Transverse colon (tissue), 4 donors: ENCODE measurements at regions not wholly inside any gene's neighbourhood (a gene's known extent, or its start where the extent isn't known, plus 50 kb on each side); places are given as distances from the start of the nearest gene placed in this dataset.

Source experiments
- DNase-seq: peaks from one replicate; pipeline ENCODE4 v3.0.0-alpha.2; 2019
- H3K27ac ChIP-seq, 4 donors: fragments of 200-600 bp; sonication (generic); 2 replicates each; pipeline ENCODE4 v1.5.1; 2016 to 2018; ENCODE audit warnings: inconsistent platforms in 4 of 4
- H3K27me3 ChIP-seq: fragments of 200-600 bp; sonication (generic); 2 replicates; pipeline ENCODE4 v1.5.1; 2017; ENCODE audit warnings: inconsistent platforms
- H3K36me3 ChIP-seq, 4 donors: fragments of 200-600 bp; sonication (generic); 2 replicates each; pipeline ENCODE4 v1.5.1; 2017 to 2019; ENCODE audit warnings: inconsistent platforms in 4 of 4
- H3K4me1 ChIP-seq, 4 donors: fragments of 200-600 bp; sonication (generic); 2 replicates each; pipeline ENCODE4 v1.5.1; 2017 to 2020; ENCODE audit warnings: inconsistent platforms in 4 of 4
- H3K4me3 ChIP-seq, 4 donors: fragments of 200-600 bp; sonication (generic); 1 replicate in 1 of 4; 2 replicates in 3 of 4; pipeline versions ENCODE4 v1.5.1 to v1.6.1; 2017 to 2019; ENCODE audit warnings: inconsistent platforms in 4 of 4
- H3K9me3 ChIP-seq, 2 donors: fragments of 200-600 bp; sonication (generic); 2 replicates each; pipeline ENCODE4 v1.5.1; 2017 to 2019; ENCODE audit warnings: inconsistent platforms in 2 of 2
- CTCF ChIP-seq, 5 experiments: fragments of 200-600 bp in 3 of 5; fragments of 450-650 bp in 2 of 5; sonication (generic) in 3 of 5; IDR thresholded peaks; 1 replicate in 2 of 5; 2 replicates in 3 of 5; pipeline ENCODE4 v1.5.1; 2016 to 2017; ENCODE audit warnings: antibody characterized with exemption in 5 of 5, inconsistent platforms in 3 of 5, mild to moderate bottlenecking in 2 of 5, moderate library complexity in 1 of 5
- EP300 ChIP-seq: sonication (generic); formaldehyde crosslinking; IDR thresholded peaks from one replicate; pipeline ENCODE4 v1.6.1; 2017; ENCODE audit warnings: antibody characterized with exemption, low read depth
- POLR2A ChIP-seq: fragments of 450-650 bp; IDR thresholded peaks from one replicate; pipeline ENCODE4 v1.6.1; 2016; ENCODE audit warnings: antibody characterized with exemption, mild to moderate bottlenecking, moderate library complexity
- POLR2AphosphoS5 ChIP-seq, 3 donors: sonication (generic); formaldehyde crosslinking; IDR thresholded peaks; one replicate each; pipeline ENCODE4 v1.6.1; 2016; ENCODE audit warnings: antibody characterized with exemption in 3 of 3
- WGBS, 2 donors: methylation state at CpG; one replicate each; pipeline ENCODE4 v1.1.5; 2018; ENCODE audit warnings: low coverage in 1 of 2; 5-methylcytosine and 5-hydroxymethylcytosine counted together
- in situ Hi-C, 4 donors: fragments of 200-750 bp; cut with MboI; loops; one replicate each; pipeline versions ENCODE4 v1.15.0 to v1.15.1; 2017; ENCODE audit warnings: low sequenced_read_pairs in 3 of 4, low pct_ligation_motif_present in 1 of 4, low pct_unique_long_range_greater_than_20kb in 1 of 4
- intact Hi-C: fragments of 100-400 bp; cut with DNase I; formaldehyde crosslinking; loops from one replicate; pipeline ENCODE4 v1.15.1; 2023; ENCODE audit warnings: low total_unique reads

GRCh38 chr6:9539231-9539755 lies 875.6 kb downstream of the TFAP2A start:
- TF ChIP-seq POLR2AphosphoS5 (IDR thresholded peaks at IDR 0.05): no peak
- no peak for TF ChIP-seq EP300
- no peak for TF ChIP-seq CTCF (IDR thresholded peaks at IDR 0.05)
- TF ChIP-seq POLR2A: no peak
- no peaks in the 10 kb centered on the region for H3K4me1 ChIP-seq
- intact Hi-C loops: no loop called here
- no peak overlapping the region for H3K4me3 ChIP-seq
- H3K36me3 ChIP-seq: no peaks in the 10 kb centered on the region
- 47 to 71% methylated on average over 2 to 4 of the region's 4 CpGs for WGBS, 2 donors
- no peak for DNase-seq
- no peaks in the 10 kb centered on the region for H3K9me3 ChIP-seq
- no peaks in the 10 kb centered on the region for H3K27me3 ChIP-seq
- H3K27ac ChIP-seq: no peak overlapping the region
- in situ Hi-C loops: loop anchor here in 3 of 4 donors (25.0 kb wide), 1 partner anchor 898 kb away; no protein-coding TSS in a partner anchor

GRCh38 chr6:9537381-9537780 lies 877.5 kb downstream of the TFAP2A start:
- no peak overlapping the region for H3K27ac ChIP-seq
- WGBS, 2 donors: 76 to 92% methylated on average over 2 of the region's 2 CpGs
- no peak overlapping the region for H3K4me3 ChIP-seq
- DNase-seq: no peak
- TF ChIP-seq EP300 (no peak), POLR2AphosphoS5 (IDR thresholded peaks at IDR 0.05) (no peak), CTCF (IDR thresholded peaks at IDR 0.05) (no peak), POLR2A (no peak)
- in situ Hi-C loops (loop anchor here in 3 of 4 donors (25.0 kb wide), 1 partner anchor 900 kb away; no protein-coding TSS in a partner anchor), intact Hi-C loops (no loop called here)
- H3K9me3 ChIP-seq: no peaks in the 10 kb centered on the region
- H3K4me1 ChIP-seq: no peaks in the 10 kb centered on the region
- no peaks in the 10 kb centered on the region for H3K27me3 ChIP-seq
- no peaks in the 10 kb centered on the region for H3K36me3 ChIP-seq

- 65 to 71% methylated on average over 2 of the region's 2 CpGs for WGBS, 2 donors
- TF ChIP-seq POLR2AphosphoS5 (IDR thresholded peaks at IDR 0.05) (no peak), EP300 (no peak), POLR2A (no peak), CTCF (IDR thresholded peaks at IDR 0.05) (no peak)
- no peak overlapping the region for H3K27ac ChIP-seq
- no peaks in the 10 kb centered on the region for H3K9me3 ChIP-seq
- in situ Hi-C loops (loop anchor here in 3 of 4 donors (25.0 kb wide), 1 partner anchor 902 kb away; no protein-coding TSS in a partner anchor), intact Hi-C loops (no loop called here)
- H3K4me3 ChIP-seq: no peak overlapping the region
- H3K4me1 ChIP-seq: no peaks in the 10 kb centered on the region
- H3K36me3 ChIP-seq: no peaks in the 10 kb centered on the region
- no peaks in the 10 kb centered on the region for H3K27me3 ChIP-seq
- DNase-seq: no peak
Observed at GRCh38 chr6:9535106-9535505, 879.8 kb downstream of the TFAP2A start.

- TF ChIP-seq POLR2AphosphoS5 (IDR thresholded peaks at IDR 0.05) (no peak), POLR2A (no peak), EP300 (no peak), CTCF (IDR thresholded peaks at IDR 0.05) (no peak)
Observed at GRCh38 chr6:9532621-9533557, 882.0 kb downstream of the TFAP2A start.

More at GRCh38 chr6:9532621-9533557, 882.0 kb downstream of the TFAP2A start:
- WGBS, 2 donors: 85 to 92% methylated on average over 3 of the region's 3 CpGs
- Histone ChIP-seq H3K9me3 (no peaks in the 10 kb centered on the region), H3K27me3 (no peaks in the 10 kb centered on the region), H3K4me3 (no peak overlapping the region), H3K27ac (no peak overlapping the region), H3K4me1 (no peaks in the 10 kb centered on the region), H3K36me3 (no peaks in the 10 kb centered on the region)
- in situ Hi-C loops: loop anchor here in 3 of 4 donors (25.0 kb wide), 1 partner anchor 904 kb away; no protein-coding TSS in a partner anchor
- DNase-seq: no peak
- intact Hi-C loops: loop anchor here (2.0 kb wide), 1 partner anchor 52 kb away; no protein-coding TSS in a partner anchor
